SW480 (cell line): ENCODE measurements at regions not wholly inside any gene's neighbourhood (a gene's known extent, or its start where the extent isn't known, plus 50 kb on each side); places are given as distances from the start of the nearest gene placed in this dataset.
A peak's percentile ranks its signal among the peaks of the same experiment; 100 is the strongest.

ENCODE experiments used
- DNase-seq: peaks from one replicate; pipeline ENCODE4 v3.0.0-alpha.2; 2016; ENCODE audit warnings: low spot score

GRCh38 chr20:22431419-22431818 is 153.0 kb downstream of the FOXA2 start:
- no peak for DNase-seq

- no peak for DNase-seq
Measured at GRCh38 chr20:22430746-22431168, 153.6 kb downstream of the FOXA2 start.

GRCh38 chr20:22430154-22430745 is 154.1 kb downstream of the FOXA2 start:
- DNase-seq, result peak; percentile 67

GRCh38 chr20:22429175-22430153 is 154.9 kb downstream of the FOXA2 start:
- DNase-seq, result no peak

- DNase-seq, result peak; percentile 21
Measured at GRCh38 chr20:22428051-22428450, 156.3 kb downstream of the FOXA2 start.

- DNase-seq, result no peak
Measured at GRCh38 chr20:22426772-22427171, 157.6 kb downstream of the FOXA2 start.

GRCh38 chr20:22425344-22426295 is 158.8 kb downstream of the FOXA2 start:
- no peak for DNase-seq

- no peak for DNase-seq
Measured at GRCh38 chr20:22423190-22423832, 161.1 kb downstream of the FOXA2 start.

- no peak for DNase-seq
Measured at GRCh38 chr20:22420116-22420598, 164.2 kb downstream of the FOXA2 start.

- DNase-seq, result no peak
Measured at GRCh38 chr20:22418738-22419137, 165.6 kb downstream of the FOXA2 start.

GRCh38 chr20:22414305-22414742 is 170.0 kb downstream of the FOXA2 start:
- DNase-seq, result no peak

GRCh38 chr20:22412977-22413868 is 171.1 kb downstream of the FOXA2 start:
- DNase-seq, result no peak

GRCh38 chr20:22411627-22412450 is 172.5 kb downstream of the FOXA2 start:
- DNase-seq, result peak; percentile 85

GRCh38 chr20:22411286-22411626 is 173.1 kb downstream of the FOXA2 start:
- DNase-seq, result no peak

- no peak for DNase-seq
Measured at GRCh38 chr20:22410556-22411130, 173.7 kb downstream of the FOXA2 start.

- no peak for DNase-seq
Measured at GRCh38 chr20:22408521-22409402, 175.6 kb downstream of the FOXA2 start.

- peak; percentile 27 for DNase-seq
Measured at GRCh38 chr20:22407237-22408193, 176.9 kb downstream of the FOXA2 start.
